ENCODE measurements at regions not wholly inside any gene's neighbourhood (a gene's known extent, or its start where the extent isn't known, plus 50 kb on each side); places are given as distances from the start of the nearest gene placed in this dataset.

- Histone ChIP-seq H4K8ac (ENCODE audit: low read depth in 2 of 2, low read length in 2 of 2) (no peak overlapping the region), H4K20me1 (ENCODE audit: insufficient read depth, low read length) (no peaks in the 10 kb centered on the region), H3K9me1 (ENCODE audit: insufficient read depth, low read length) (no peaks in the 10 kb centered on the region), H3K4me2 (ENCODE audit: low read depth, low read length) (no peak overlapping the region), H3K36me3 (ENCODE audit: control insufficient read depth, insufficient read depth, low read length) (no peaks in the 10 kb centered on the region), H2AK9ac (replicated peaks; ENCODE audit: low read depth, low read length, poor library complexity) (no peak overlapping the region), H2BK20ac (ENCODE audit: low read depth, low read length) (no peak overlapping the region), H3K27me3 (ENCODE audit: control insufficient read depth, insufficient read depth, low read length) (no peaks in the 10 kb centered on the region), H3K27ac (ENCODE audit: insufficient read depth, low read length) (no peak overlapping the region), H2BK5ac (ENCODE audit: low read depth, low read length, poor library complexity, severe bottlenecking) (no peak overlapping the region), H2AFZ (replicated peaks; ENCODE audit: low read length, poor library complexity) (no peak overlapping the region), H2AK5ac (ENCODE audit: low read depth, low read length) (no peak overlapping the region), H3K9ac (ENCODE audit: low read depth, low read length) (no peak overlapping the region), H3K56ac (ENCODE audit: extremely low read depth, insufficient read depth, low read length) (no peak overlapping the region), H3K14ac (replicated peaks; ENCODE audit: low read depth, low read length) (no peak overlapping the region), H3K79me1 (ENCODE audit: low read depth in 1 of 2, low read length in 2 of 2) (no peaks in the 10 kb centered on the region), H3K4ac (ENCODE audit: low read depth, low read length) (no peak overlapping the region), H4K91ac (ENCODE audit: insufficient read depth, low read depth, low read length) (no peak overlapping the region), H3K4me1 (ENCODE audit: control insufficient read depth, insufficient read depth, low read length) (no peaks in the 10 kb centered on the region), H3K4me3 (ENCODE audit: insufficient read depth, low read depth, low read length) (no peak overlapping the region), H2BK15ac (ENCODE audit: low read depth, low read length) (no peak overlapping the region), H4K5ac (ENCODE audit: low read depth, low read length) (no peak overlapping the region), H2BK120ac (ENCODE audit: low read depth, low read length) (no peak overlapping the region), H3K18ac (ENCODE audit: low read depth, low read length) (no peak overlapping the region), H3K9me3 (ENCODE audit: control insufficient read depth, insufficient read depth, low read length) (no peaks in the 10 kb centered on the region), H3K23ac (ENCODE audit: low read depth, low read length) (no peak overlapping the region)
- dilution Hi-C loops (cut with HindIII; ENCODE audit: low sequenced_read_pairs, unreplicated experiment): no loop called here
- in situ Hi-C loops (cut with MboI; ENCODE audit: low sequenced_read_pairs): no loop called here
- intact Hi-C loops (cut with micrococcal nuclease): no loop called here
- ATAC-seq (ENCODE audit: low read depth) (no peak), DNase-seq (no peak)
- CTCF ChIA-PET: no interaction called here
- no TSS peak for BruUV-seq (replicated peaks)
- POLR2A ChIA-PET (ENCODE audit: unreplicated experiment): no interaction called here
- TF ChIP-seq NFE2L2 (IDR thresholded peaks at IDR 0.05; ENCODE audit: low read depth, low read length) (no peak), RFX5 (IDR thresholded peaks at IDR 0.05; ENCODE audit: low read depth, low read length) (no peak), CTCF (conservative IDR thresholded peaks at IDR 0.05; ENCODE audit: low read depth, low read length) (no peak), RCOR1 (IDR thresholded peaks at IDR 0.05; ENCODE audit: insufficient replicate concordance, low read length) (no peak), SMC3 (IDR thresholded peaks at IDR 0.05; ENCODE audit: low read depth, low read length) (no peak), MXI1 (IDR thresholded peaks at IDR 0.05; ENCODE audit: borderline replicate concordance, low read depth, low read length) (no peak), ELK1 (IDR thresholded peaks at IDR 0.05; ENCODE audit: borderline replicate concordance, low read depth, low read length) (no peak), RAD21 (IDR thresholded peaks at IDR 0.05; ENCODE audit: low read length) (no peak), FOS (IDR thresholded peaks at IDR 0.05; ENCODE audit: low read depth, low read length) (no peak), CEBPB (IDR thresholded peaks at IDR 0.05; ENCODE audit: low read depth, low read length) (no peak), POLR2A (IDR thresholded peaks at IDR 0.05; ENCODE audit: low read depth, low read length) (no peak), CHD1 (IDR thresholded peaks at IDR 0.05; ENCODE audit: low read depth, low read length) (no peak), MAZ (IDR thresholded peaks at IDR 0.05; ENCODE audit: borderline replicate concordance, low read depth, low read length) (no peak), BHLHE40 (IDR thresholded peaks at IDR 0.05; ENCODE audit: low read depth, low read length) (no peak), MAFK (IDR thresholded peaks at IDR 0.05; ENCODE audit: low read depth, low read length) (no peak)
- TF ChIP-seq, protein P1, sequence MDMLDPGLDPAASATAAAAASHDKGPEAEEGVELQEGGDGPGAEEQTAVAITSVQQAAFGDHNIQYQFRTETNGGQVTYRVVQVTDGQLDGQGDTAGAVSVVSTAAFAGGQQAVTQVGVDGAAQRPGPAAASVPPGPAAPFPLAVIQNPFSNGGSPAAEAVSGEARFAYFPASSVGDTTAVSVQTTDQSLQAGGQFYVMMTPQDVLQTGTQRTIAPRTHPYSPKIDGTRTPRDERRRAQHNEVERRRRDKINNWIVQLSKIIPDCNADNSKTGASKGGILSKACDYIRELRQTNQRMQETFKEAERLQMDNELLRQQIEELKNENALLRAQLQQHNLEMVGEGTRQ (IDR thresholded peaks at IDR 0.05; ENCODE audit: low read depth, low read length): no peak
Observed at GRCh38 chrX:10818651-10819050, 198.3 kb upstream of the MID1 start.
